GM23338 (cell line): ENCODE measurements at regions not wholly inside any gene's neighbourhood (a gene's known extent, or its start where the extent isn't known, plus 50 kb on each side); places are given as distances from the start of the nearest gene placed in this dataset.

Source experiments
- ATAC-seq: fragments of 200-7000 bp; cut with Tn5 transposase; 3 replicates; pipeline ENCODE4 v1.9.1; 2020
- DNase-seq: peaks from one replicate; pipeline ENCODE4 v3.0.0-alpha.2; 2015; ENCODE audit warnings: low spot score
- H2AFZ ChIP-seq: fragments of 200-600 bp; sonication (generic); 2 replicates; pipeline ENCODE4 v1.8.0; 2016; ENCODE audit warnings: antibody characterized with exemption, mild to moderate bottlenecking, moderate library complexity
- H3F3A ChIP-seq: fragments of 200-600 bp; sonication (generic); replicated peaks from 2 replicates; pipeline ENCODE4 v1.8.0; 2017; ENCODE audit warnings: antibody characterized with exemption, mixed run types, low read depth
- H3K27ac ChIP-seq: fragments of 200-600 bp; sonication (generic); 2 replicates; pipeline ENCODE4 v1.6.1; 2016; ENCODE audit warnings: low read depth
- H3K27me3 ChIP-seq: fragments of 200-600 bp; sonication (generic); 2 replicates; pipeline ENCODE4 v1.8.0; 2016; ENCODE audit warnings: mild to moderate bottlenecking, mixed run types, moderate library complexity; ENCODE audit not compliant: insufficient read depth
- H3K36me3 ChIP-seq: fragments of 200-600 bp; sonication (generic); 2 replicates; pipeline ENCODE4 v1.8.0; 2016; ENCODE audit warnings: mild to moderate bottlenecking; ENCODE audit not compliant: insufficient read depth
- H3K4me1 ChIP-seq: fragments of 200-600 bp; sonication (generic); 2 replicates; pipeline ENCODE4 v1.8.0; 2016; ENCODE audit warnings: mild to moderate bottlenecking, moderate library complexity; ENCODE audit not compliant: insufficient read depth
- H3K4me2 ChIP-seq: fragments of 200-600 bp; sonication (generic); 2 replicates; pipeline ENCODE4 v1.7.1; 2017; ENCODE audit warnings: mixed run types
- H3K4me3 ChIP-seq: fragments of 200-600 bp; sonication (generic); 2 replicates; pipeline ENCODE4 v1.6.1; 2016; ENCODE audit warnings: mixed run types
- H3K79me2 ChIP-seq: fragments of 200-600 bp; sonication (generic); replicated peaks from 2 replicates; pipeline ENCODE4 v1.8.0; 2017; ENCODE audit warnings: mild to moderate bottlenecking; ENCODE audit not compliant: insufficient read depth
- H3K9me2 ChIP-seq: fragments of 200-600 bp; sonication (generic); 2 replicates; pipeline ENCODE4 v1.8.0; 2017; ENCODE audit not compliant: insufficient read depth
- H4K20me1 ChIP-seq: fragments of 200-600 bp; sonication (generic); replicated peaks from 2 replicates; pipeline ENCODE4 v1.8.0; 2017; ENCODE audit warnings: mild to moderate bottlenecking; ENCODE audit not compliant: insufficient read depth
- H3K27ac Mint-ChIP-seq: 2 replicates; pipeline ENCODE4 v1.8.0; 2020; ENCODE audit warnings: inconsistent platforms, mild to moderate bottlenecking, moderate library complexity, mixed read lengths
- H3K27me3 Mint-ChIP-seq: 3 replicates; pipeline ENCODE4 v1.8.0; 2022; ENCODE audit warnings: low read depth, mild to moderate bottlenecking, moderate library complexity, mixed read lengths, inconsistent platforms; ENCODE audit not compliant: insufficient read depth, poor library complexity
- H3K36me3 Mint-ChIP-seq: 3 replicates; pipeline ENCODE4 v1.8.0; 2021; ENCODE audit warnings: low read depth, mild to moderate bottlenecking, inconsistent platforms, moderate library complexity, mixed read lengths
- H3K4me1 Mint-ChIP-seq: 3 replicates; pipeline ENCODE4 v1.8.0; 2020; ENCODE audit warnings: mild to moderate bottlenecking, inconsistent platforms, mixed read lengths
- H3K4me3 Mint-ChIP-seq: 3 replicates; pipeline ENCODE4 v1.8.0; 2021; ENCODE audit warnings: moderate library complexity, mild to moderate bottlenecking, inconsistent platforms, mixed read lengths
- H3K9me3 Mint-ChIP-seq: 3 replicates; pipeline ENCODE4 v1.8.0; 2020; ENCODE audit warnings: moderate library complexity, mild to moderate bottlenecking, inconsistent platforms, mixed read lengths
- CREB1 ChIP-seq: fragments of 250-450 bp; sonication (Bioruptor Pico); IDR thresholded peaks from 2 replicates; pipeline ENCODE4 v1.5.0; 2020; ENCODE audit warnings: low read depth, mild to moderate bottlenecking, moderate library complexity
- EZH2 ChIP-seq: fragments of 200-600 bp; sonication (generic); IDR thresholded peaks from one replicate; pipeline ENCODE4 v1.8.0; 2017; ENCODE audit warnings: antibody characterized with exemption, mild to moderate bottlenecking, low read depth; ENCODE audit not compliant: unreplicated experiment
- ZNF331 ChIP-seq: fragments of 250-450 bp; sonication (Bioruptor Pico); IDR thresholded peaks from 2 replicates; pipeline ENCODE4 v1.5.0; 2020; ENCODE audit warnings: low read depth, mild to moderate bottlenecking, moderate library complexity
- TF ChIP-seq, protein P1 (sequence below): IDR thresholded peaks from 2 replicates; pipeline ENCODE4 v1.6.1; 2016; ENCODE audit warnings: antibody characterized with exemption
- TF ChIP-seq, protein P2 (sequence below), 2 experiments: fragments of 200-600 bp in 1 of 2; sonication (generic) in 1 of 2; conservative IDR thresholded peaks; 2 replicates each; pipeline versions ENCODE4 v1.5.1 to v1.6.1; 2016 to 2017; ENCODE audit warnings: antibody characterized with exemption in 2 of 2, low read depth in 2 of 2, mild to moderate bottlenecking in 2 of 2, moderate library complexity in 1 of 2
- TF ChIP-seq, protein P3 (sequence below): IDR thresholded peaks from one replicate; pipeline ENCODE4 v1.6.1; 2018; ENCODE audit warnings: antibody characterized with exemption; ENCODE audit not compliant: unreplicated experiment

DNA sequence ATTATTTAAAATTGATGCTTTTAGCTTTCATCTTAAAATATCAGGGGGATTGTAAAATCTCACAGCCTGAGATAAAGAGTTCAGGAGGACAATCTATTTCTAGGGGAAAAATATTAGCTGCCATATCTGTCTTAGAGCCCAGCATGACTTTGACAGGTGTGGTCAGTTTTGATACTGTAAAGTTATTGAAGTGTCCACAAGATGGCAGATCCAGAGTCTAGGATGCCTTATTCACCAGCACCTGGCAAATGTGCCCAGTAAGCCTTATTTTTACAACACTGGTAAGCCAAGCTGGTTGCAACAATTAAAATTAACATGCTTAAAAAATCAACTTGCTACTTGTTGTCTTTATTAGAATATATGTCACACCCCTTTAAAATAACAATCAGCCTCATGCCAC lies 579.3 kb downstream of the SH2D4B start:
- Histone ChIP-seq H3K27ac (no peak overlapping the region), H4K20me1 (no peaks in the 10 kb centered on the region), H3K4me3 (no peak overlapping the region), H3K36me3 (no peaks in the 10 kb centered on the region), H3K4me2 (no peak overlapping the region), H3F3A (no peaks in the 10 kb centered on the region), H3K79me2 (no peaks in the 10 kb centered on the region), H2AFZ (no peak overlapping the region), H3K27me3 (no peaks in the 10 kb centered on the region), H3K9me2 (no peaks in the 10 kb centered on the region), H3K4me1 (no peaks in the 10 kb centered on the region)
- Mint-ChIP-seq H3K27ac (no peak overlapping the region), H3K36me3 (no peaks in the 10 kb centered on the region), H3K9me3 (no peaks in the 10 kb centered on the region), H3K4me1 (no peaks in the 10 kb centered on the region), H3K27me3 (peaks cover 1% of the 10 kb centered on the region), H3K4me3 (no peak overlapping the region)
- no peak for ATAC-seq
- TF ChIP-seq, protein P1, sequence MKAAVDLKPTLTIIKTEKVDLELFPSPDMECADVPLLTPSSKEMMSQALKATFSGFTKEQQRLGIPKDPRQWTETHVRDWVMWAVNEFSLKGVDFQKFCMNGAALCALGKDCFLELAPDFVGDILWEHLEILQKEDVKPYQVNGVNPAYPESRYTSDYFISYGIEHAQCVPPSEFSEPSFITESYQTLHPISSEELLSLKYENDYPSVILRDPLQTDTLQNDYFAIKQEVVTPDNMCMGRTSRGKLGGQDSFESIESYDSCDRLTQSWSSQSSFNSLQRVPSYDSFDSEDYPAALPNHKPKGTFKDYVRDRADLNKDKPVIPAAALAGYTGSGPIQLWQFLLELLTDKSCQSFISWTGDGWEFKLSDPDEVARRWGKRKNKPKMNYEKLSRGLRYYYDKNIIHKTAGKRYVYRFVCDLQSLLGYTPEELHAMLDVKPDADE, result no peak
- TF ChIP-seq CREB1, result no peak
- TF ChIP-seq, protein P2, sequence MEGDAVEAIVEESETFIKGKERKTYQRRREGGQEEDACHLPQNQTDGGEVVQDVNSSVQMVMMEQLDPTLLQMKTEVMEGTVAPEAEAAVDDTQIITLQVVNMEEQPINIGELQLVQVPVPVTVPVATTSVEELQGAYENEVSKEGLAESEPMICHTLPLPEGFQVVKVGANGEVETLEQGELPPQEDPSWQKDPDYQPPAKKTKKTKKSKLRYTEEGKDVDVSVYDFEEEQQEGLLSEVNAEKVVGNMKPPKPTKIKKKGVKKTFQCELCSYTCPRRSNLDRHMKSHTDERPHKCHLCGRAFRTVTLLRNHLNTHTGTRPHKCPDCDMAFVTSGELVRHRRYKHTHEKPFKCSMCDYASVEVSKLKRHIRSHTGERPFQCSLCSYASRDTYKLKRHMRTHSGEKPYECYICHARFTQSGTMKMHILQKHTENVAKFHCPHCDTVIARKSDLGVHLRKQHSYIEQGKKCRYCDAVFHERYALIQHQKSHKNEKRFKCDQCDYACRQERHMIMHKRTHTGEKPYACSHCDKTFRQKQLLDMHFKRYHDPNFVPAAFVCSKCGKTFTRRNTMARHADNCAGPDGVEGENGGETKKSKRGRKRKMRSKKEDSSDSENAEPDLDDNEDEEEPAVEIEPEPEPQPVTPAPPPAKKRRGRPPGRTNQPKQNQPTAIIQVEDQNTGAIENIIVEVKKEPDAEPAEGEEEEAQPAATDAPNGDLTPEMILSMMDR (conservative IDR thresholded peaks at IDR 0.05; ENCODE audit: low read depth in 2 of 2), result peak; percentile 24 to 35; a peak in 2 of 4 replicates
- TF ChIP-seq ZNF331 (CRISPR knock-in tag), result no peak
- TF ChIP-seq, protein P3, sequence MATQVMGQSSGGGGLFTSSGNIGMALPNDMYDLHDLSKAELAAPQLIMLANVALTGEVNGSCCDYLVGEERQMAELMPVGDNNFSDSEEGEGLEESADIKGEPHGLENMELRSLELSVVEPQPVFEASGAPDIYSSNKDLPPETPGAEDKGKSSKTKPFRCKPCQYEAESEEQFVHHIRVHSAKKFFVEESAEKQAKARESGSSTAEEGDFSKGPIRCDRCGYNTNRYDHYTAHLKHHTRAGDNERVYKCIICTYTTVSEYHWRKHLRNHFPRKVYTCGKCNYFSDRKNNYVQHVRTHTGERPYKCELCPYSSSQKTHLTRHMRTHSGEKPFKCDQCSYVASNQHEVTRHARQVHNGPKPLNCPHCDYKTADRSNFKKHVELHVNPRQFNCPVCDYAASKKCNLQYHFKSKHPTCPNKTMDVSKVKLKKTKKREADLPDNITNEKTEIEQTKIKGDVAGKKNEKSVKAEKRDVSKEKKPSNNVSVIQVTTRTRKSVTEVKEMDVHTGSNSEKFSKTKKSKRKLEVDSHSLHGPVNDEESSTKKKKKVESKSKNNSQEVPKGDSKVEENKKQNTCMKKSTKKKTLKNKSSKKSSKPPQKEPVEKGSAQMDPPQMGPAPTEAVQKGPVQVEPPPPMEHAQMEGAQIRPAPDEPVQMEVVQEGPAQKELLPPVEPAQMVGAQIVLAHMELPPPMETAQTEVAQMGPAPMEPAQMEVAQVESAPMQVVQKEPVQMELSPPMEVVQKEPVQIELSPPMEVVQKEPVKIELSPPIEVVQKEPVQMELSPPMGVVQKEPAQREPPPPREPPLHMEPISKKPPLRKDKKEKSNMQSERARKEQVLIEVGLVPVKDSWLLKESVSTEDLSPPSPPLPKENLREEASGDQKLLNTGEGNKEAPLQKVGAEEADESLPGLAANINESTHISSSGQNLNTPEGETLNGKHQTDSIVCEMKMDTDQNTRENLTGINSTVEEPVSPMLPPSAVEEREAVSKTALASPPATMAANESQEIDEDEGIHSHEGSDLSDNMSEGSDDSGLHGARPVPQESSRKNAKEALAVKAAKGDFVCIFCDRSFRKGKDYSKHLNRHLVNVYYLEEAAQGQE, result no peak
- DNase-seq, result no peak

DNA sequence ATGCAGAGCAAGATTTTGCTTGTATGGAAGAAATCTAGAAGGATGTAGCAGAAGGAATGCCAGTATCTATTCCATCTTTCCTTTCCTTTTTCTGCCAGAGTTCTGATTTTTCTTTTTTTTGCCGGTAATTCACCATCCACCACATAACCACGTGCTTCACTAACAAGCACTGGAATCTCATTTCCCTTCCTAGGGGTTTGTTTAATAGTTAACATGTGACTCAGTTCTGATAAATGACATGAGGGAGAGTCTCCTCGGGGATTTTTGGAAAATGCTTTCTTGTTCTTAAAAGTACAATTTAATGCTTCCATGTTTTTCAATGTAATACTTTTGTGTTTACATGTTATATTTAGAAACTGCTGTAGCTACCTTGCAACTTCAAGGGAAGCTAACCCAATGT lies 590.2 kb downstream of the SH2D4B start:
- no peak overlapping the region for H3K4me3 ChIP-seq
- H3F3A ChIP-seq, result no peaks in the 10 kb centered on the region
- Mint-ChIP-seq H3K4me1 (no peaks in the 10 kb centered on the region), H3K4me3 (no peak overlapping the region), H3K9me3 (no peaks in the 10 kb centered on the region), H3K27me3 (no peaks in the 10 kb centered on the region), H3K36me3 (no peaks in the 10 kb centered on the region), H3K27ac (no peak overlapping the region)
- H3K9me2 ChIP-seq, result no peaks in the 10 kb centered on the region
- DNase-seq (no peak), ATAC-seq (no peak)
- no peaks in the 10 kb centered on the region for H3K36me3 ChIP-seq
- H2AFZ ChIP-seq, result no peak overlapping the region
- H3K27ac ChIP-seq, result no peak overlapping the region
- no peaks in the 10 kb centered on the region for H3K4me1 ChIP-seq
- TF ChIP-seq, protein P2 (conservative IDR thresholded peaks at IDR 0.05; ENCODE audit: low read depth in 2 of 2), result no peak
- TF ChIP-seq EZH2, result no peak
- TF ChIP-seq, protein P1, result no peak
- H3K4me2 ChIP-seq, result no peak overlapping the region
- H3K79me2 ChIP-seq, result no peaks in the 10 kb centered on the region
- no peaks in the 10 kb centered on the region for H3K27me3 ChIP-seq
- H4K20me1 ChIP-seq, result no peaks in the 10 kb centered on the region
